ENCODE measurements at regions not wholly inside any gene's neighbourhood (a gene's known extent, or its start where the extent isn't known, plus 50 kb on each side); places are given as distances from the start of the nearest gene placed in this dataset.
"Not testable (repeated sequence)": the region's sequence is repeated elsewhere in the genome, so short reads cannot be mapped to it uniquely, and the experiment has no call there.

DNA sequence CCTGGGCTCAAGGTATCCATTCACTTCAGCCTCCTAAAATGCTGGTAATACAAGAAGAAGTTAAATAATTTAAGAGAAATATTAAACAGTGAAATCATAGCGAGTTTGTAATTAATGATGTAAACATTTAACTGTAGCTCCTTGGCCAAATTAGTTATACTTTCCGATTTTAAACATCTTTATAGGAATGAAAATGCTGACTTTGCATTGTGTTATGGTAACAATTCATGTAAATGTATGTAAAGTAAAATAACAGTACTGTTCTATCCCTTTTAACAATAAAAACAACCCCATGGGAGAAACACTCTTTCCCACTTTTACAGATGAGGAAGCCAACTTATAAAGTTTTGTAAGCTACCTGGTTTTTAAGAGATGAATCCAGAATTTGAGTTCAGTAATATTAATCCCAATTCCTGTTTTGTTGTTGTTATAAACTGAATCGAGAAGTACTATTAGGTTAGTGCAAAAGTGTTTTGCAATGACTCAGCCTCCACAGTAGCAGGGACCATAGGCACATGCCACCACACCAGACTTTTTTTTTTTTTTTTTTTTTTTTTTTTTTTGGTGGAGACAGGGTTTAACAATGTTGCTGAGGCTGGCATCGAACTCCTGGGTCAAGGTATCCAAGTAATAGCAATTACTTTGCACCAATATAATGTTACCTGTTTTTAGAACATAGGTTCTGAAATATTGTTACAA is 1360.4 kb downstream of the BRINP3 start:
- Mint-ChIP-seq H3K27ac (no peak overlapping the region), H3K9me3 (peaks cover 4 to 26% (median 15%) of the 10 kb centered on the region in 6 donors), H3K36me3 (no peaks in the 10 kb centered on the region), H3K4me1 (no peaks in the 10 kb centered on the region), H3K4me3 (no peak overlapping the region), H3K27me3 (ENCODE audit: low read depth in 3 of 3) (no peaks in the 10 kb centered on the region)
- DNase-seq: no peak

- DNase-seq: no peak
- Mint-ChIP-seq H3K27ac (no peak overlapping the region), H3K9me3 (peaks cover 11 to 49% (median 22%) of the 10 kb centered on the region in 6 donors), H3K27me3 (ENCODE audit: low read depth in 3 of 3) (no peaks in the 10 kb centered on the region), H3K4me3 (no peak overlapping the region), H3K4me1 (no peaks in the 10 kb centered on the region), H3K36me3 (no peaks in the 10 kb centered on the region)
These were observed 1355.7 kb downstream of the BRINP3 start for GRCh38 chr1:189121941-189122340.

GRCh38 chr1:189125694-189126093 is 1352.0 kb downstream of the BRINP3 start:
- DNase-seq: no peak
- no peak overlapping the region for H3K27ac Mint-ChIP-seq
- H3K27me3 Mint-ChIP-seq (ENCODE audit: low read depth in 3 of 3): no peaks in the 10 kb centered on the region
- H3K4me1 Mint-ChIP-seq: no peaks in the 10 kb centered on the region
- no peak overlapping the region for H3K4me3 Mint-ChIP-seq
- H3K36me3 Mint-ChIP-seq: no peaks in the 10 kb centered on the region
- peaks cover 12 to 59% (median 20%) of the 10 kb centered on the region in 6 donors for H3K9me3 Mint-ChIP-seq

- no peak overlapping the region for H3K4me3 Mint-ChIP-seq
- H3K9me3 Mint-ChIP-seq: peaks cover 6 to 50% (median 13%) of the 10 kb centered on the region in 6 donors
- no peaks in the 10 kb centered on the region for H3K27me3 Mint-ChIP-seq (ENCODE audit: low read depth in 3 of 3)
- H3K36me3 Mint-ChIP-seq: no peaks in the 10 kb centered on the region
- no peaks in the 10 kb centered on the region for H3K4me1 Mint-ChIP-seq
- no peak overlapping the region for H3K27ac Mint-ChIP-seq
- DNase-seq: no peak
These were observed 1346.1 kb downstream of the BRINP3 start for GRCh38 chr1:189131576-189131975.

- H3K36me3 Mint-ChIP-seq; H3K4me1 Mint-ChIP-seq; H3K27ac Mint-ChIP-seq; DNase-seq; H3K4me3 Mint-ChIP-seq; H3K27me3 Mint-ChIP-seq (ENCODE audit: low read depth in 3 of 3): not testable (repeated sequence)
- H3K9me3 Mint-ChIP-seq: peaks cover 13 to 62% (median 34%) of the 10 kb centered on the region in 6 donors
These were observed 1337.9 kb downstream of the BRINP3 start for GRCh38 chr1:189139748-189140147.

GRCh38 chr1:189141056-189141455 is 1336.6 kb downstream of the BRINP3 start:
- DNase-seq: no peak
- Mint-ChIP-seq H3K9me3 (peaks cover 17 to 69% (median 36%) of the 10 kb centered on the region in 6 donors), H3K27me3 (ENCODE audit: low read depth in 3 of 3) (peaks cover 0 to 1% (median 1%) of the 10 kb centered on the region in 3 donors), H3K4me3 (no peak overlapping the region), H3K36me3 (peaks cover 0 to 7% (median 0%) of the 10 kb centered on the region in 3 donors), H3K27ac (no peak overlapping the region), H3K4me1 (no peaks in the 10 kb centered on the region)

DNA sequence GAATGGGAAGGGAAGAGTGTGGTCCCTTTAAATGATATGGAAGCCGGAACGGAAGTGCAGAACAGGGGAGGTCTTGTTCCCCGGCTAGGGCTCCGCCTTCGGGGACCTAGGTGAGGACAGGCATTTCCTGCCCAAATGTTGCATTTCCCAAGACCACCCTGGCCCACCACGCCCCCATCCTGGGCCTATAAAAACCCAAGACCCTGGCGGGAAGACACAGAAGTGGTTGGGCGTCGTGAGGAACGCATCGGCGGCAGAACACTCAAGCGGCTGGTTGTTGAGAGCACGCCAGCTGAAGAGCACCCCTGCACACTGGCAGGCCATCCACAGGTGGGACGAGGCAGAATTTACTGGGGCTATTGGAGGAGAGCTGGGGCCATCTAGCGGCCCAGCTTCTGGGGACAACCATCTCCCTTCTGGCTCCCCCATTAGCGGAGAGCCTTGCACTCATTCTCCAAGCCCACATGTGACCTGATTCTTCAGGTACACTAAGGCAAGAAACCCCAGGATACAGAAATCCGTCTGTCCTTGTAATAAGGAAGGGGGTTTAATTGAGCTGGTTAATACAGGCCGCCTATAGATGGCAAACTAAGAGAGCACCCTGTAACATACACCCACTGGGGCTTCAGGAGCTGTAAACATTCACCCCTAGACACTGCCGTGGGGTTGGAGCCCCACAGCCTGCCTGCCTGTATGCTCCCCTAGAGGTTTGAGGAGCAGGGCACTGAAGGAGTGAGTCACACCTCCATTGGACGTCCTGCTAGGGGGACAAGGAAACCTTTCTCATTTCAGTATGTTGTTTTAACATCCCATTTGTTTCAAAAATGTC is 1327.9 kb downstream of the BRINP3 start:
- peaks cover 0 to 2% (median 1%) of the 10 kb centered on the region in 3 donors for H3K27me3 Mint-ChIP-seq (ENCODE audit: low read depth in 3 of 3)
- H3K4me1 Mint-ChIP-seq: no peaks in the 10 kb centered on the region
- no peaks in the 10 kb centered on the region for H3K36me3 Mint-ChIP-seq
- peaks cover 18 to 49% (median 30%) of the 10 kb centered on the region in 6 donors for H3K9me3 Mint-ChIP-seq
- no peak for DNase-seq
- no peak overlapping the region for H3K4me3 Mint-ChIP-seq
- no peak overlapping the region for H3K27ac Mint-ChIP-seq

DNA sequence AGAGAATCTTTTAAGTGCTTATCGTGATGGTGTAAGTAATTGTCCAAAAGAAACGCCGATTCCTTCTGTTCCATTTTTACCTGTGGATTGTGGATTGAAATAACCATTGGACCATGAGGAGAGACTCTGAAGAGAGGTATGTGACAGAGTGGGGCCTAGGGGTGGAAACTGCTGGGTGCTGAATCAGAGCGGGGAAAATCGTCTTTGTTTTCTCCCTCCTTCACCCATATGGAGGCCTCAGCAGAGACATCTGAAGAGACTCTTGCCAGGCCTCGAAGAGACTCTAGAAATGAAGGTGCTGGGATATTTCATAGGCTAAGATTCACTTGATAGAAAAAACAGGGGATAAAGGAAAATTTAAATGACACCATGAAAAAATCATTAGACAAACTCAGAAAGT is 1327.0 kb downstream of the BRINP3 start:
- Mint-ChIP-seq H3K36me3 (peaks cover 0 to 1% (median under 1%) of the 10 kb centered on the region in 3 donors), H3K9me3 (peaks cover 13 to 47% (median 26%) of the 10 kb centered on the region in 6 donors), H3K27me3 (ENCODE audit: low read depth in 3 of 3) (peaks cover 0 to 2% (median 0%) of the 10 kb centered on the region in 3 donors), H3K27ac (no peak overlapping the region), H3K4me3 (no peak overlapping the region), H3K4me1 (no peaks in the 10 kb centered on the region)
- no peak for DNase-seq

DNA sequence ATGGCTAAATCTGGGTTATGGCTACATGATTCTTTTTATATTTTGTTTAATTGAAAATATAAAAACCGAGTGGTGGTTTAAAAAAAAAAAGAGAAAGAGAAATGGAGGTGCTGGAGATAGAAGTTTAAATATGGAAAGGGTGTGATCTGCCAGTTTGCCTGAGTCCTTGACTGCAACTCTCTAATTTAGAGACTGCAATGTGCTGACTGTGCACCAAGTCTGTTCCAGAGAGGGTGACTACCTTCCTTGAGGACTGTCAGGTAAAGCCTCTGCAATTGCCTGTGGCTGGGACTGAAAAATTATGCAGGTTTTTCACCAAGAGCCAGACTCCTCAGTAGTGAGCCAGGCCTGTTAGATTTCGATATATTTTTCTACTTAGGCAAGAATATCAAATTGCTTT is 1326.3 kb downstream of the BRINP3 start:
- DNase-seq: no peak
- Mint-ChIP-seq H3K4me1 (no peaks in the 10 kb centered on the region), H3K36me3 (peaks cover 0 to 5% (median 4%) of the 10 kb centered on the region in 3 donors), H3K4me3 (no peak overlapping the region), H3K9me3 (peaks cover 11 to 44% (median 29%) of the 10 kb centered on the region in 6 donors), H3K27me3 (ENCODE audit: low read depth in 3 of 3) (peaks cover 0 to under 1% (median 0%) of the 10 kb centered on the region in 3 donors), H3K27ac (no peak overlapping the region)

DNA sequence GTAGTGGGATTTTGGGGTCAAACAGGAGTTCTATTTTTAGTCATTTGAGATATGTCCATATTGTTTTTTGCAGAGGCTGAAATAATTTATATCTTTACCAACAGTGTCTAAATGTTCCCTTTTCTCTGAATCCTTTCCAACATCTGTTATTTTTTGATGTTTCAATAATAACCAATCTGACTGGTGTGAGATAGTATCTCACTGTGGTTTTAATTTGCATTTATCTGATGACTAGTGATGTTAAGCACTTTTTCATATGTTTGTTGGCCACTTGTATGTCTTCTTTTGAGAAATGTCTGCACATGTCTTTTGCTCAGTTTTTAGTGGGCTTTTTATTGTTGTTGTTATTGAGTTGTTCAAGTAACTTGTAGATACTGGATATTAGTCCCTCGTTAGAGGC is 1325.0 kb downstream of the BRINP3 start:
- Mint-ChIP-seq H3K9me3 (peaks cover 11 to 44% (median 29%) of the 10 kb centered on the region in 6 donors), H3K27ac (no peak overlapping the region), H3K4me3 (no peak overlapping the region), H3K27me3 (ENCODE audit: low read depth in 3 of 3) (no peaks in the 10 kb centered on the region), H3K4me1 (no peaks in the 10 kb centered on the region), H3K36me3 (peaks cover 0 to 5% (median 4%) of the 10 kb centered on the region in 3 donors)
- no peak for DNase-seq

GRCh38 chr1:189158155-189158554 is 1319.5 kb downstream of the BRINP3 start:
- DNase-seq: no peak
- Mint-ChIP-seq H3K4me3 (no peak overlapping the region), H3K27ac (no peak overlapping the region), H3K27me3 (ENCODE audit: low read depth in 3 of 3) (no peaks in the 10 kb centered on the region), H3K9me3 (peaks cover 7 to 42% (median 29%) of the 10 kb centered on the region in 6 donors), H3K36me3 (peaks cover 0 to 5% (median 4%) of the 10 kb centered on the region in 3 donors), H3K4me1 (no peaks in the 10 kb centered on the region)

- DNase-seq: no peak
- H3K27me3 Mint-ChIP-seq (ENCODE audit: low read depth in 3 of 3): peaks cover 0 to 2% (median 2%) of the 10 kb centered on the region in 3 donors
- H3K9me3 Mint-ChIP-seq: peaks cover 22 to 65% (median 33%) of the 10 kb centered on the region in 6 donors
- H3K4me1 Mint-ChIP-seq: no peaks in the 10 kb centered on the region
- H3K27ac Mint-ChIP-seq: no peak overlapping the region
- H3K4me3 Mint-ChIP-seq: no peak overlapping the region
- peaks cover 0 to 5% (median 4%) of the 10 kb centered on the region in 3 donors for H3K36me3 Mint-ChIP-seq
These were observed 1301.8 kb downstream of the BRINP3 start for GRCh38 chr1:189175889-189176288.

GRCh38 chr1:189180057-189180456 is 1297.6 kb downstream of the BRINP3 start:
- H3K4me1 Mint-ChIP-seq: no peaks in the 10 kb centered on the region
- no peaks in the 10 kb centered on the region for H3K36me3 Mint-ChIP-seq
- H3K4me3 Mint-ChIP-seq: no peak overlapping the region
- H3K9me3 Mint-ChIP-seq: peaks cover 12 to 45% (median 17%) of the 10 kb centered on the region in 6 donors
- no peak overlapping the region for H3K27ac Mint-ChIP-seq
- DNase-seq: no peak
- H3K27me3 Mint-ChIP-seq (ENCODE audit: low read depth in 3 of 3): no peaks in the 10 kb centered on the region

DNA sequence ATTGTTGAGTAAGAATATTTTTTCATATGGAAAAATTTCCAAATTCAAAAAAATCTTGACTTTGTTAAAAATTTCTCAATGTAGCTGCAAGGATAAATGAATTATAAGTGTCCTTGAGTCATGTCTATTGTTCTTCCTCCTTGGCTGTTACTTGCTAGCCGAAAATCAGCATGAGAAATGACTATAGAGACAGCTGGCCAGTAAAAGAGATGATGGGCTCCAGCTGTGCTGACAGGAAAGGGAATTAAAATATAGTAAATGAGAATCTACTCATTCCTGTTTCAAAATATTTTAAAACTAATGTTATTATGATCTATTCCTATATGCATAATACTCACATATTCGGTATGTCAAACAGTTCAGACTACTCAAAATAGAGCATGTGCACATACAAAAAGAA is 1292.6 kb downstream of the BRINP3 start:
- Mint-ChIP-seq H3K27me3 (ENCODE audit: low read depth in 3 of 3) (no peaks in the 10 kb centered on the region), H3K4me1 (no peaks in the 10 kb centered on the region), H3K36me3 (no peaks in the 10 kb centered on the region), H3K9me3 (peaks cover 7 to 35% (median 25%) of the 10 kb centered on the region in 6 donors), H3K4me3 (no peak overlapping the region), H3K27ac (no peak overlapping the region)
- no peak for DNase-seq
